ENCODE measurements at regions not wholly inside any gene's neighbourhood (a gene's known extent, or its start where the extent isn't known, plus 50 kb on each side); places are given as distances from the start of the nearest gene placed in this dataset.

- TF ChIP-seq EZH2 (IDR thresholded peaks at IDR 0.05; ENCODE audit: insufficient read depth, poor library complexity, severe bottlenecking) (no peak), EZH2phosphoT487 (IDR thresholded peaks at IDR 0.05; ENCODE audit: insufficient read depth, low read depth) (no peak)
Observed at GRCh38 chr10:3872712-3873329, 87.8 kb upstream of the KLF6 start.
